Central memory CD8-positive, alpha-beta T cell (primary cell): ENCODE measurements at regions not wholly inside any gene's neighbourhood (a gene's known extent, or its start where the extent isn't known, plus 50 kb on each side); places are given as distances from the start of the nearest gene placed in this dataset.
"Not testable (repeated sequence)": the region's sequence is repeated elsewhere in the genome, so short reads cannot be mapped to it uniquely, and the experiment has no call there.

Experiments
- ATAC-seq: fragments of 150-1000 bp; cut with Tn5 transposase; replicated peaks from 2 replicates; pipeline ENCODE4 v1.10.0; 2022; ENCODE audit warnings: mild to moderate bottlenecking, moderate FRiP score, moderate number of reproducible peaks; ENCODE audit not compliant: poor library complexity, severe bottlenecking; ENCODE audit errors: extremely low read depth
- DNase-seq, 2 donors: peaks; one replicate each; pipeline ENCODE4 v3.0.0; 2021; ENCODE audit warnings: low spot score in 2 of 2
- H3K27ac Mint-ChIP-seq: one replicate; pipeline ENCODE4 v1.8.0; 2022; ENCODE audit warnings: low read depth, mild to moderate bottlenecking, moderate library complexity, mixed read lengths
- H3K27me3 Mint-ChIP-seq: one replicate; pipeline ENCODE4 v1.8.0; 2022; ENCODE audit warnings: mixed read lengths
- H3K36me3 Mint-ChIP-seq: one replicate; pipeline ENCODE4 v1.8.0; 2022; ENCODE audit warnings: mild to moderate bottlenecking, moderate library complexity, mixed read lengths; ENCODE audit not compliant: insufficient read depth
- H3K4me1 Mint-ChIP-seq: one replicate; pipeline ENCODE4 v1.8.0; 2022; ENCODE audit warnings: mixed read lengths
- H3K4me3 Mint-ChIP-seq: one replicate; pipeline ENCODE4 v1.8.0; 2022; ENCODE audit warnings: mild to moderate bottlenecking, moderate library complexity, mixed read lengths
- H3K9me3 Mint-ChIP-seq: one replicate; pipeline ENCODE4 v1.8.0; 2022; ENCODE audit warnings: mixed read lengths

GRCh38 chr10:4437061-4437460, 388.9 kb upstream of the AKR1E2 start:
- H3K36me3 Mint-ChIP-seq, result no peaks in the 10 kb centered on the region
- DNase-seq (no peak), ATAC-seq (no peak)
- no peaks in the 10 kb centered on the region for H3K9me3 Mint-ChIP-seq
- H3K4me3 Mint-ChIP-seq, result no peak overlapping the region
- no peaks in the 10 kb centered on the region for H3K4me1 Mint-ChIP-seq
- peaks cover 3% of the 10 kb centered on the region for H3K27me3 Mint-ChIP-seq
- H3K27ac Mint-ChIP-seq, result no peak overlapping the region

- H3K4me3 Mint-ChIP-seq, result no peak overlapping the region
- H3K4me1 Mint-ChIP-seq, result no peaks in the 10 kb centered on the region
- no peak for DNase-seq
- no peaks in the 10 kb centered on the region for H3K9me3 Mint-ChIP-seq
- no peaks in the 10 kb centered on the region for H3K27me3 Mint-ChIP-seq
- no peak overlapping the region for H3K27ac Mint-ChIP-seq
- H3K36me3 Mint-ChIP-seq, result no peaks in the 10 kb centered on the region
- ATAC-seq, result no peak
Observed at GRCh38 chr10:4436103-4436502, 389.9 kb upstream of the AKR1E2 start.

GRCh38 chr10:4434516-4435071, 391.4 kb upstream of the AKR1E2 start:
- H3K36me3 Mint-ChIP-seq, result no peaks in the 10 kb centered on the region
- no peak overlapping the region for H3K27ac Mint-ChIP-seq
- no peaks in the 10 kb centered on the region for H3K4me1 Mint-ChIP-seq
- no peak overlapping the region for H3K4me3 Mint-ChIP-seq
- DNase-seq (no peak), ATAC-seq (no peak)
- H3K9me3 Mint-ChIP-seq, result no peaks in the 10 kb centered on the region
- H3K27me3 Mint-ChIP-seq, result no peaks in the 10 kb centered on the region

GRCh38 chr10:4434105-4434504, 391.9 kb upstream of the AKR1E2 start:
- no peaks in the 10 kb centered on the region for H3K27me3 Mint-ChIP-seq
- H3K36me3 Mint-ChIP-seq, result no peaks in the 10 kb centered on the region
- ATAC-seq, result no peak
- H3K4me1 Mint-ChIP-seq, result no peaks in the 10 kb centered on the region
- H3K4me3 Mint-ChIP-seq, result no peak overlapping the region
- H3K27ac Mint-ChIP-seq, result no peak overlapping the region
- DNase-seq, result no peak
- no peaks in the 10 kb centered on the region for H3K9me3 Mint-ChIP-seq

GRCh38 chr10:4431114-4431863, 394.7 kb upstream of the AKR1E2 start:
- no peak for ATAC-seq

GRCh38 chr10:4429571-4429970, 396.4 kb upstream of the AKR1E2 start:
- no peak overlapping the region for H3K4me3 Mint-ChIP-seq
- H3K36me3 Mint-ChIP-seq, result no peaks in the 10 kb centered on the region
- H3K27me3 Mint-ChIP-seq, result no peaks in the 10 kb centered on the region
- no peak overlapping the region for H3K27ac Mint-ChIP-seq
- H3K4me1 Mint-ChIP-seq, result no peaks in the 10 kb centered on the region
- no peak for DNase-seq
- ATAC-seq, result no peak
- no peaks in the 10 kb centered on the region for H3K9me3 Mint-ChIP-seq

More at GRCh38 chr10:4431114-4431863, 394.7 kb upstream of the AKR1E2 start:
- no peak overlapping the region for H3K4me3 Mint-ChIP-seq
- no peaks in the 10 kb centered on the region for H3K4me1 Mint-ChIP-seq
- no peaks in the 10 kb centered on the region for H3K9me3 Mint-ChIP-seq
- H3K27me3 Mint-ChIP-seq, result no peaks in the 10 kb centered on the region
- no peak for DNase-seq
- no peak overlapping the region for H3K27ac Mint-ChIP-seq
- H3K36me3 Mint-ChIP-seq, result no peaks in the 10 kb centered on the region

GRCh38 chr10:4427532-4427931, 398.5 kb upstream of the AKR1E2 start:
- Mint-ChIP-seq H3K27me3 (no peaks in the 10 kb centered on the region), H3K4me3 (no peak overlapping the region), H3K27ac (no peak overlapping the region), H3K9me3 (no peaks in the 10 kb centered on the region), H3K4me1 (no peaks in the 10 kb centered on the region), H3K36me3 (no peaks in the 10 kb centered on the region)
- DNase-seq (no peak), ATAC-seq (no peak)

DNA sequence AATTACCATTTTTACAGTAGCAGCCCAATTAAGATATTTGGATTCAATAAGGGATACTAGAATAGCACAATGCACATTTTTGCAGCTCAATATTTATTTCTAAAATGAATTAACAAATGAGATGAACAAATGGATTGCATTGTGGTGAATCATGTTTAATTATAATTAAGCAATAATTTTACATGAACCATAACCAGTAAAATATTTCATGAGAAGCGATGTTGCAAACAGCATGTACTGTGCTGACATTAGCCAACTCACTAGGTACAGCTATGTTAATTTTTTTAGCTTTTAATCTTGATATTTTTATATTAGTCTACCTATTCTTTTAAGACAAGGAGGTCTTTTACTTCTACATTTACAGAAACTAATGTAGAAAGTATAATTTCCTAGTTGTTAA, 399.1 kb upstream of the AKR1E2 start:
- no peak overlapping the region for H3K4me3 Mint-ChIP-seq
- no peaks in the 10 kb centered on the region for H3K27me3 Mint-ChIP-seq
- H3K27ac Mint-ChIP-seq, result no peak overlapping the region
- DNase-seq (no peak), ATAC-seq (no peak)
- H3K9me3 Mint-ChIP-seq, result no peaks in the 10 kb centered on the region
- H3K36me3 Mint-ChIP-seq, result no peaks in the 10 kb centered on the region
- H3K4me1 Mint-ChIP-seq, result no peaks in the 10 kb centered on the region

DNA sequence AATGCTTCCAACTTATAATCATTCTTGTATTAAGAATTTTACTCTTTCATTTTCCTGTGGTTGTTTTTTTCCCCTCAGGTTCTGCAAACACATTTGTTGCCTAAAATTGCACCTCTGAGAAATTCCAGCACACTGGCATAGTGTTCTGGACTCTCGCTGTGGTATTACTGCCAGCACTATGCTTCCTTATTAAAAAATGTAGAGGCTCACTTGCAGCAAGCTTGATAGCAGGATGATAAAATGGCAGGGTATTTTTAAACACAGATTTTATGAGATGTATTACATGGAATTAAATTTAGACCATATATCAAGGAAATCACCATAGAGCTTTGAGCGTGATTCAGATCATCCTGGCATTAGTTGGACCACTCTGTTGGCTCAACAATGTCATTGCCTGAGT, 416.7 kb upstream of the AKR1E2 start:
- Mint-ChIP-seq H3K4me1 (no peaks in the 10 kb centered on the region), H3K27ac (no peak overlapping the region)

GRCh38 chr10:4407783-4408182, 418.2 kb upstream of the AKR1E2 start:
- ATAC-seq (no peak), DNase-seq (no peak)
- Mint-ChIP-seq H3K27me3 (peaks cover 10% of the 10 kb centered on the region), H3K4me1 (no peaks in the 10 kb centered on the region), H3K4me3 (no peak overlapping the region), H3K9me3 (no peaks in the 10 kb centered on the region), H3K36me3 (peaks cover 2% of the 10 kb centered on the region), H3K27ac (no peak overlapping the region)

More for the DNA sequence above, 416.7 kb upstream of the AKR1E2 start:
- H3K36me3 Mint-ChIP-seq, result no peaks in the 10 kb centered on the region
- peaks cover 8% of the 10 kb centered on the region for H3K27me3 Mint-ChIP-seq
- H3K9me3 Mint-ChIP-seq, result no peaks in the 10 kb centered on the region
- no peak for DNase-seq
- no peak for ATAC-seq
- H3K4me3 Mint-ChIP-seq, result no peak overlapping the region

DNA sequence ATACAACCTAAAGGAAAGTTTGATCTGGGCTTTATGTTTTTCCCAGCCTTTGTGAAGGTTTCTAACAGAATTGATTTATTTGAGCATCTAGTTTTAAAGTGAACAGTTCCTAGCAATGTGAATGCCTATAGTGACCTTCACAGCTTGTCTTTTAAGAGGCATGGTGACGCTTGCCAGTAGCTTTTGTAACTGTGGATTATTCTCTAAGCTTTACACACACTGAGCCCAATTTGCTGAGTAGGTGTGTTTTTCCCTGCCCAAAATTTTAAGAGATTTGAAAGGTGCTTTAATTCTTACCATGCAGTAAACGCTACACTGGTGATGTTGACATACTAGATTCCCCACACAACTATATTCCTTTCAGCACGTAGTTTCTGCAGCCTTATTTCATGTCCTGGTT, 420.2 kb upstream of the AKR1E2 start:
- Mint-ChIP-seq H3K9me3 (no peaks in the 10 kb centered on the region), H3K27ac (no peak overlapping the region), H3K4me3 (no peak overlapping the region), H3K36me3 (peaks cover 2% of the 10 kb centered on the region), H3K27me3 (peaks cover 10% of the 10 kb centered on the region), H3K4me1 (no peaks in the 10 kb centered on the region)
- DNase-seq, result no peak
- ATAC-seq, result no peak

GRCh38 chr10:4403638-4404252, 422.3 kb upstream of the AKR1E2 start:
- DNase-seq (no peak), ATAC-seq (no peak)
- H3K27ac Mint-ChIP-seq, result no peak overlapping the region
- no peak overlapping the region for H3K4me3 Mint-ChIP-seq
- no peaks in the 10 kb centered on the region for H3K9me3 Mint-ChIP-seq
- no peaks in the 10 kb centered on the region for H3K4me1 Mint-ChIP-seq
- peaks cover 2% of the 10 kb centered on the region for H3K36me3 Mint-ChIP-seq
- peaks cover 11% of the 10 kb centered on the region for H3K27me3 Mint-ChIP-seq

- H3K27ac Mint-ChIP-seq, H3K4me1 Mint-ChIP-seq, DNase-seq, H3K4me3 Mint-ChIP-seq, H3K36me3 Mint-ChIP-seq, H3K9me3 Mint-ChIP-seq, ATAC-seq: not testable (repeated sequence)
- H3K27me3 Mint-ChIP-seq, result peaks cover 28% of the 10 kb centered on the region
Observed at GRCh38 chr10:4401080-4401479, 424.9 kb upstream of the AKR1E2 start.
